Hepatocyte (in vitro differentiated cells): ENCODE measurements at regions not wholly inside any gene's neighbourhood (a gene's known extent, or its start where the extent isn't known, plus 50 kb on each side); places are given as distances from the start of the nearest gene placed in this dataset.
A peak's percentile ranks its signal among the peaks of the same experiment; 100 is the strongest.
"Not testable (repeated sequence)": the region's sequence is repeated elsewhere in the genome, so short reads cannot be mapped to it uniquely, and the experiment has no call there.

ENCODE experiments used
- DNase-seq: peaks from one replicate; pipeline ENCODE4 v3.0.0-alpha.2; 2016; ENCODE audit warnings: low spot score
- H2AFZ ChIP-seq: fragments of 200-600 bp; sonication (generic); 2 replicates; pipeline ENCODE4 v1.6.0; 2016; ENCODE audit warnings: antibody characterized with exemption, mild to moderate bottlenecking
- H3K27ac ChIP-seq: fragments of 200-600 bp; sonication (generic); 2 replicates; pipeline ENCODE4 v1.5.1; 2016; ENCODE audit warnings: mild to moderate bottlenecking
- H3K27me3 ChIP-seq: fragments of 200-600 bp; sonication (generic); 2 replicates; pipeline ENCODE4 v1.6.1; 2016
- H3K36me3 ChIP-seq: fragments of 200-600 bp; sonication (generic); replicated peaks from 2 replicates; pipeline ENCODE4 v1.5.1; 2016; ENCODE audit warnings: low read depth; ENCODE audit not compliant: insufficient read depth
- H3K4me1 ChIP-seq: fragments of 200-600 bp; sonication (generic); 2 replicates; pipeline ENCODE4 v1.5.1; 2016; ENCODE audit warnings: mild to moderate bottlenecking, moderate library complexity; ENCODE audit not compliant: insufficient read depth
- H3K4me2 ChIP-seq: fragments of 200-600 bp; sonication (generic); 2 replicates; pipeline ENCODE4 v1.6.0; 2016
- H3K4me3 ChIP-seq: fragments of 200-600 bp; sonication (generic); 2 replicates; pipeline ENCODE4 v1.5.1; 2016; ENCODE audit warnings: mild to moderate bottlenecking
- H3K79me2 ChIP-seq: fragments of 200-600 bp; sonication (generic); 2 replicates; pipeline ENCODE4 v1.6.0; 2017; ENCODE audit warnings: mild to moderate bottlenecking
- H3K9me2 ChIP-seq: fragments of 200-600 bp; sonication (generic); replicated peaks from 2 replicates; pipeline ENCODE4 v1.6.0; 2017; ENCODE audit warnings: mild to moderate bottlenecking; ENCODE audit not compliant: insufficient read depth
- H3K9me3 ChIP-seq: fragments of 200-600 bp; sonication (generic); 2 replicates; pipeline ENCODE4 v1.5.1; 2016; ENCODE audit warnings: low read depth, mild to moderate bottlenecking
- H4K20me1 ChIP-seq: fragments of 200-600 bp; sonication (generic); 2 replicates; pipeline ENCODE4 v1.6.0; 2016; ENCODE audit warnings: mild to moderate bottlenecking; ENCODE audit not compliant: insufficient read depth, poor library complexity, severe bottlenecking
- CTCF ChIP-seq: fragments of 200-600 bp; sonication (generic); IDR thresholded peaks from 2 replicates; pipeline ENCODE4 v1.5.1; 2016; ENCODE audit warnings: antibody characterized with exemption, mild to moderate bottlenecking; ENCODE audit not compliant: poor library complexity
- EZH2 ChIP-seq: fragments of 200-600 bp; sonication (generic); IDR thresholded peaks from 2 replicates; pipeline ENCODE4 v1.6.1; 2016; ENCODE audit warnings: antibody characterized with exemption, mild to moderate bottlenecking, borderline replicate concordance
- EZH2phosphoT487 ChIP-seq: fragments of 200-600 bp; sonication (generic); IDR thresholded peaks from one replicate; pipeline ENCODE4 v1.6.1; 2018; ENCODE audit warnings: antibody characterized with exemption, mild to moderate bottlenecking, low read depth, moderate library complexity; ENCODE audit not compliant: unreplicated experiment, severe bottlenecking
- WGBS: methylation state at CpG from one replicate; pipeline ENCODE4 v1.1.6; 2016; ENCODE audit warnings: low lambda C conversion rate; ENCODE audit errors: missing lambda C conversion rate; 5-methylcytosine and 5-hydroxymethylcytosine counted together

- Histone ChIP-seq H3K27me3 (no peaks in the 10 kb centered on the region), H4K20me1 (no peaks in the 10 kb centered on the region), H3K4me1 (no peaks in the 10 kb centered on the region), H3K4me3 (no peak overlapping the region), H3K9me2 (no peaks in the 10 kb centered on the region), H3K27ac (no peak overlapping the region), H3K4me2 (no peak overlapping the region), H2AFZ (no peak overlapping the region), H3K79me2 (no peaks in the 10 kb centered on the region), H3K9me3 (no peaks in the 10 kb centered on the region), H3K36me3 (no peaks in the 10 kb centered on the region)
- TF ChIP-seq EZH2phosphoT487 (no peak), CTCF (no peak), EZH2 (no peak)
- WGBS = 65% methylated on average over 4 of the region's 4 CpGs
- no peak for DNase-seq
Measured at GRCh38 chr5:102678267-102679058, 76.6 kb upstream of the PAM start.

GRCh38 chr5:102681403-102681983, 73.6 kb upstream of the PAM start:
- no peak overlapping the region for H3K4me3 ChIP-seq
- DNase-seq = peak; percentile 82
- 41% methylated on average over 2 of the region's 2 CpGs for WGBS

GRCh38 chr5:102682101-102682647, 72.9 kb upstream of the PAM start:
- 84% methylated on average over 2 of the region's 2 CpGs for WGBS
- no peaks in the 10 kb centered on the region for H3K27me3 ChIP-seq
- no peaks in the 10 kb centered on the region for H3K9me3 ChIP-seq
- no peaks in the 10 kb centered on the region for H3K4me1 ChIP-seq
- H3K36me3 ChIP-seq = no peaks in the 10 kb centered on the region
- no peak overlapping the region for H2AFZ ChIP-seq
- no peaks in the 10 kb centered on the region for H4K20me1 ChIP-seq
- H3K79me2 ChIP-seq = no peaks in the 10 kb centered on the region
- no peak overlapping the region for H3K4me3 ChIP-seq
- H3K4me2 ChIP-seq = no peak overlapping the region
- TF ChIP-seq EZH2phosphoT487 (no peak), EZH2 (no peak), CTCF (no peak)
- no peak overlapping the region for H3K27ac ChIP-seq
- H3K9me2 ChIP-seq = no peaks in the 10 kb centered on the region
- DNase-seq = no peak

More at GRCh38 chr5:102681403-102681983, 73.6 kb upstream of the PAM start:
- Histone ChIP-seq H3K4me2 (no peak overlapping the region), H3K27ac (no peak overlapping the region), H3K79me2 (no peaks in the 10 kb centered on the region), H3K9me3 (no peaks in the 10 kb centered on the region), H4K20me1 (no peaks in the 10 kb centered on the region), H2AFZ (no peak overlapping the region), H3K4me1 (no peaks in the 10 kb centered on the region), H3K27me3 (no peaks in the 10 kb centered on the region), H3K36me3 (no peaks in the 10 kb centered on the region), H3K9me2 (no peaks in the 10 kb centered on the region)
- TF ChIP-seq EZH2 (no peak), CTCF (peak; percentile 79)

GRCh38 chr5:102688076-102688475, 67.0 kb upstream of the PAM start:
- H3K36me3 ChIP-seq, H3K4me3 ChIP-seq, H3K27ac ChIP-seq, H3K79me2 ChIP-seq, DNase-seq, H3K27me3 ChIP-seq, H4K20me1 ChIP-seq, H3K4me1 ChIP-seq, H3K4me2 ChIP-seq, H2AFZ ChIP-seq, H3K9me2 ChIP-seq, H3K9me3 ChIP-seq: not testable (repeated sequence)
- WGBS = 93% methylated on average over 7 of the region's 7 CpGs

GRCh38 chr5:102688581-102689342, 66.3 kb upstream of the PAM start:
- H3K4me1 ChIP-seq, H3K36me3 ChIP-seq, DNase-seq, H3K79me2 ChIP-seq, H3K4me3 ChIP-seq, H3K27me3 ChIP-seq, H2AFZ ChIP-seq, H3K27ac ChIP-seq, H3K4me2 ChIP-seq, H3K9me3 ChIP-seq, H3K9me2 ChIP-seq, H4K20me1 ChIP-seq: not testable (repeated sequence)
- 89% methylated on average over 14 of the region's 14 CpGs for WGBS
